GM13976 (cell line): ENCODE measurements at regions not wholly inside any gene's neighbourhood (a gene's known extent, or its start where the extent isn't known, plus 50 kb on each side); places are given as distances from the start of the nearest gene placed in this dataset.

Source experiments
- DNase-seq: peaks from one replicate; pipeline ENCODE4 v3.0.0; 2012; ENCODE audit warnings: low spot score
- in situ Hi-C: fragments of 300-500 bp; cut with MboI; formaldehyde crosslinking; loops from one replicate; pipeline ENCODE4 v1.12.0; 2022; ENCODE audit warnings: low sequenced_read_pairs, mixed read lengths, inconsistent platforms; ENCODE audit not compliant: unreplicated experiment
- TF ChIP-seq, protein P1 (sequence below): IDR thresholded peaks from 2 replicates; pipeline ENCODE4 v1.5.1; 2012; ENCODE audit warnings: borderline replicate concordance, mild to moderate bottlenecking; ENCODE audit not compliant: insufficient read depth; ENCODE audit errors: extremely low read depth, missing control alignments, control extremely low read depth

DNA sequence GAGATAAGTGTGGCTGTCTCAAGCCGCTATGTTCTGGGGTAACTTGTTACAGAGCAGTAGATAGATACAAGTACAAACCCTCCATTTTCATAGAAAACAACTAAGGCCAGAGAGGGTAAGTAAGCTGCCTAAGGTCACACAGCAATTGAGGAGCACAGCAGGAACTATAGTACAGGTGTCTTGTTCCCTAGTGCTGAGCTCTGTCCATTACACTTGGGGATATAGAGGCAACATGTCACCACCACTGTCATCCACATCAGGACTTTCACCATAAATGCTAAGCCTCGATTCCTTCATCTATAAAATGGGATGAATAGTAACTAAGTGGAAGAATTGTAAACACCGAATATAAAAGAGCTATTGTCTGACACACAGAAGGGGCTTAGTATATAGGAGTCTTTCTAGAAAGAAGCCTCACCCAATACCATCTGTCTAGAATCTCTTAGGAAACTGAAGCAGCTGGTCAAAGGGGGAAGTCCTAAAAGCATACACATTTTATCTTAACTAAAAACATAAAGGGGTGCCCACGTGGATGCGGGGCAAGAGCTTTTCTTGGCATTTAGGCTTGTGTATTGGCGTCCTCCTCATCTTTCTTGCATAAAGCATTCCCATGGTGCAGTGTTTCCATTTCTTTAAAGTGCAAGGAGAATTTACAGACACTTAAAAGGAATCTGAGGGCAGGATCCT is 93.8 kb upstream of the ALX4 start:
- TF ChIP-seq, protein P1, sequence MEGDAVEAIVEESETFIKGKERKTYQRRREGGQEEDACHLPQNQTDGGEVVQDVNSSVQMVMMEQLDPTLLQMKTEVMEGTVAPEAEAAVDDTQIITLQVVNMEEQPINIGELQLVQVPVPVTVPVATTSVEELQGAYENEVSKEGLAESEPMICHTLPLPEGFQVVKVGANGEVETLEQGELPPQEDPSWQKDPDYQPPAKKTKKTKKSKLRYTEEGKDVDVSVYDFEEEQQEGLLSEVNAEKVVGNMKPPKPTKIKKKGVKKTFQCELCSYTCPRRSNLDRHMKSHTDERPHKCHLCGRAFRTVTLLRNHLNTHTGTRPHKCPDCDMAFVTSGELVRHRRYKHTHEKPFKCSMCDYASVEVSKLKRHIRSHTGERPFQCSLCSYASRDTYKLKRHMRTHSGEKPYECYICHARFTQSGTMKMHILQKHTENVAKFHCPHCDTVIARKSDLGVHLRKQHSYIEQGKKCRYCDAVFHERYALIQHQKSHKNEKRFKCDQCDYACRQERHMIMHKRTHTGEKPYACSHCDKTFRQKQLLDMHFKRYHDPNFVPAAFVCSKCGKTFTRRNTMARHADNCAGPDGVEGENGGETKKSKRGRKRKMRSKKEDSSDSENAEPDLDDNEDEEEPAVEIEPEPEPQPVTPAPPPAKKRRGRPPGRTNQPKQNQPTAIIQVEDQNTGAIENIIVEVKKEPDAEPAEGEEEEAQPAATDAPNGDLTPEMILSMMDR, result no peak
- DNase-seq, result no peak
- in situ Hi-C loops, result no loop called here

DNA sequence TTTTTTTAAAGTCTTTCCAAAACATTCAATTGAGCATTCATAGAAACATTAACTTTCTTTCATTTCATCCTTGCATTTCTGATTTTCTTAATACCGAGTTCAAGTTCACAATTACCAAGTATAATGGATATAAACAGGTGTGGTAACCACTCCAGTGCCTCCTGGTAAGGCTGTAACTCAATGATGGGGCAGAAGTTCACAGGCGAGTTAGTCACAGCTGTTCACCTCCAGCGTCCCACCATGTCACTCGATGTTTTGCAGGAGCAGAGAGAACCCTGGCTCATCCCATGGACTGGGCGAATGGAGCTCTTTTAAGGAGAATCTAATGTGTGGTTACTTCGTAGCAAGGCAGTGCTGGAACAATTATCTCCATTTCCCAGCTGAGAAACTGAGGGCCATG is 94.4 kb upstream of the ALX4 start:
- no peak for DNase-seq
- TF ChIP-seq, protein P1, result no peak
- in situ Hi-C loops, result no loop called here

DNA sequence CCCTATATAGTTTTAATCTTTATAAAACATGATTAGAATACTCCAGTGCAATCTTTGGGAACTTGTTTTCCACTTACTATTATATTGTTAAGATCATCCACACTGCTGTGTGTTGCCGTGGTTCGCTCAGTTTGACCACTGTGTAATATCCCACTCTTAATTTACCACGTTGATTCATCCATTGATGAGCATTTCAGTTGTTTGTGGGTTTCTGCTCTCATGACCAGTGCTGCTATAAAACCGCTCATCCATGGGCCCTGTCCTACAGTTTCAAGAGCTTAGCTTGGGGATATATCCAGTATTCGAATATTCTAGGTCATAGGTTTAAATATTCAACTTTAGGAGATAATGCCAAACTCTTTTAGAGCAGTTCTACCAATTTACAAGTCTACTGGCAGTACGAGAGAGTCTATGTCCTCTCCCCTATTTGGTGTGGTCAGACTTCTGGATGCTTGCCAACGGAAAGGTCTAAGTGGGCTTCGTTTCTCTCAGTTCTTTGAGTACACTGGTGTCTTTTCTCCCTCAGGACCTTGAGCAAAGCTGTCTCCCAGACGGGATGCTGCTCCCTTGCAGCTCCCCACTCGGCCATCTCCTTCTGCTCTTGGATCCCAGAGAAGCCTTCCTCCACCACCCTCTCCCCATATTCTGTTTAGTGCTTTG is 94.9 kb upstream of the ALX4 start:
- in situ Hi-C loops, result no loop called here
- TF ChIP-seq, protein P1, result no peak
- no peak for DNase-seq

DNA sequence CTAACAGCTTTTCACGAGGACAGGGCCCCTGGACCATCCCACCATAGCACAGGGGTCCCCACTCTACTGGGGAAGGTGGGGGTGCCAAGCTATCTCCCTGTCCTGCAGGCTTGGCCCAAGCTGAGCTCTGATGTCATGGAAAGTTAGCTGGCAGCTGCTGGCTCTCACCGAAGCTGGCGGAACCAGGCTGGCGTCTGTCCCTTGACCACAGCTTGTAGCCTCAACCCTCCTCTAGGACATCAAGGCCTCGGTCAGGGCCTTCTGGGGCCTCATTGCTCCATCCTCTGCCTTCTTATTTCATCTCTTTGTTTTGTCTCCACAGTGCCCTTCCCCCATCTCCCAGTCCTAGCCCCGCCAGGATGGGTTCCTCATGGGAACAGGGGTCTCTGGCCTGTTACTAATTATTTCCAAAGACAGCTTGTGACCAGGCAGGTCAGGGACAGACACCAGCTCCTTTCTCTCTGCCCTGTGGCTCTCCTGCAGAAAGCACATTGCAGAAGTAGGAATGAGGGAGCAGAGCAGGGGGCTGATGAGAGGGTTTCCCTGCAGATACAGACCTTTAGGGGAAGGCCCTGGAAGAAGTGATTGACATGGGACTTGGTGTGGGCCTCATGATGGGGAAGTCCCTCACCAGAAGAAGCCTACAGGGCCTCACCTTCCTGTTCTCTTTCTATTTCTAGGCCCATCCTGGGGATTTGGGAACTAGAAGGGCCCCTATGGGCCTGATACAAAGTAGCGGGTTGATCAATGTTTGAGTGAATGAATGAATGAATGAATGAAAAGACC is 97.5 kb upstream of the ALX4 start:
- in situ Hi-C loops, result no loop called here
- TF ChIP-seq, protein P1, result no peak

DNA sequence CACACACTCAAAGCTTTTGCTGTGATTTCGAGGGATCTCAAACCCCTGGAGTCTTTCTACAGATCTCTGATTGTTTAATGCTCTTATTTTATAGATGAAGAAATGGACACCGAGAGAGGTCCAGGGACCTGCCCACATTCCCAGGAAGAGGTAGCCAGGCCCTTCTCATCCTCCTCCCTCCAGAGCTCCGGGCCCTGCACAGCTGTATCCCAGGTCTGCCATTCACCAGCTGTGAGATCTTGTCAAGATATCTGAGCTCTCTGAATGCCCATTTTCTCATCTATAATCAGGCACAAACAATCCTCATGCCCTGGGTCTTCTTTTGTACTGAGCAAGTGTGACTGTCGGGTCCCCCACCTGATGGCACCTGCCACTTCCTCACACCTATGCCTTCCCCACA is 98.2 kb upstream of the ALX4 start:
- in situ Hi-C loops, result no loop called here
- DNase-seq, result no peak
- TF ChIP-seq, protein P1, result no peak

More for the DNA sequence above, 97.5 kb upstream of the ALX4 start:
- DNase-seq, result no peak

DNA sequence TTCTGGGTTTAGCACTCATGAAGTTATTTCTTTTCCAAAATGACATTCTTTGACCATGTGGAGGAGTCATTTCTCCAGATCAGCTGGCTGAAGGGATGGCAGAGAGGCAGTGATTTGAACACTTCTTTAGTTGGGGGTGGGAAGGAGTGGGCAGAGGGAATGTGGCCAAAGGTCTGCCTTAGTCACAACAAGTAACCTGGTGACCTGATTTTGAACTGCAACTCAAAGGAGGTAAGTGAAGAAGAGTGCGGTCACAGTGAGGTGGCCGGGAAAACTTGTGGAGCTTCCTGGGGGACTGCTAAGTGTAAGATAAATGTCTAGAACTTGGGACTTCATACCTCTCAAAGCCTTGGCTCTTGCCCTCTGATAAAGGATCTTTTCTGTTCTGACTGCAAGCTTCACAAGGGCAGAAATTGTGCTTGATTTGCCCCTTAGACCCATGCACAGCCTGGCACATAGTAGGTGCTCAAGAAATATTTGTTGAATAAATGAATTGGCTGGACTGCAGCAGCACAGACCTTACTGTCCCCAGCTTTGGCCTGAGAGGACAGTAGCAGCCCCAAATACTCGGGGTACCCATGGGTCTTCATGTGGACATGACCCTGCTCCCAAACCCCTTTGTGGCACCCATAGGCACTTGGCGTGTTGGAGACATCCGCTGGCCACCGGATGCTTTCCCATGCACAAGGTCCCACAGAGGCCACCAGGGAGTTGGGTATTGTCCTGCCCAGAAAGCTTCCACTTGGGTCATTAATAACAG is 99.0 kb upstream of the ALX4 start:
- DNase-seq, result no peak
- in situ Hi-C loops, result no loop called here
- TF ChIP-seq, protein P1, result no peak
